B cell (primary cell): ENCODE measurements at regions not wholly inside any gene's neighbourhood (a gene's known extent, or its start where the extent isn't known, plus 50 kb on each side); places are given as distances from the start of the nearest gene placed in this dataset.

Experiments used
- ATAC-seq: fragments of 200-7000 bp; cut with Tn5 transposase; one replicate; pipeline ENCODE4 v1.10.0; 2021; ENCODE audit warnings: low read depth, mild to moderate bottlenecking, moderate number of reproducible peaks, moderate library complexity
- CTCF ChIA-PET: fragments of 350-600 bp; sonication (Branson Sonifier 250); formaldehyde crosslinking; loops from one replicate; lab custom pipeline; 2021; ENCODE audit warnings: antibody characterized with exemption, inconsistent platforms; lab: Charles Lee
- POLR2A ChIA-PET: fragments of 350-600 bp; sonication (Branson Sonifier 250); formaldehyde crosslinking; loops from one replicate; lab custom pipeline; 2021; ENCODE audit warnings: antibody characterized with exemption; lab: Charles Lee
- DNase-seq: peaks from one replicate; pipeline ENCODE4 v3.0.0; 2013
- H2AFZ ChIP-seq: 2 replicates; pipeline ENCODE4 v1.6.1; 2012; ENCODE audit warnings: mild to moderate bottlenecking, low read depth, low read length; ENCODE audit not compliant: insufficient read depth, poor library complexity, severe bottlenecking
- H3K27ac ChIP-seq, 2 donors: 1 replicate in 1 of 2; 2 replicates in 1 of 2; pipeline ENCODE4 v1.5.1; 2012 to 2013; ENCODE audit warnings: low read length in 2 of 2, mild to moderate bottlenecking in 2 of 2, moderate library complexity in 1 of 2
- H3K27me3 ChIP-seq, 4 experiments: fragments of 200-600 bp in 1 of 4; sonication (generic) in 1 of 4; replicated peaks in 1 of 4; 1 replicate in 2 of 4; 2 replicates in 2 of 4; pipeline versions ENCODE4 v1.6.1 to v1.7.0; 2013 to 2016; ENCODE audit warnings: low read length in 3 of 4, mild to moderate bottlenecking in 2 of 4, mixed read lengths in 1 of 4, moderate library complexity in 1 of 4; ENCODE audit not compliant: insufficient read depth in 4 of 4, control insufficient read depth in 3 of 4; ENCODE audit errors: control extremely low read depth in 1 of 4
- H3K36me3 ChIP-seq, 2 experiments: replicated peaks in 1 of 2; 1 replicate in 1 of 2; 2 replicates in 1 of 2; pipeline versions ENCODE4 v1.6.1 to v1.7.1; 2013; ENCODE audit warnings: low read length in 1 of 2; ENCODE audit not compliant: insufficient read depth in 2 of 2, control insufficient read depth in 1 of 2; ENCODE audit errors: control extremely low read depth in 1 of 2, extremely low read depth in 1 of 2
- H3K4me1 ChIP-seq, 2 donors: fragments of 200-600 bp in 1 of 2; sonication (generic) in 1 of 2; 1 replicate in 1 of 2; 2 replicates in 1 of 2; pipeline versions ENCODE4 v1.5.1 to v1.6.1; 2013 to 2017; ENCODE audit warnings: low read length in 2 of 2; ENCODE audit not compliant: control insufficient read depth in 2 of 2, insufficient read depth in 2 of 2
- H3K4me2 ChIP-seq: replicated peaks from 2 replicates; pipeline ENCODE3; 2012; ENCODE audit warnings: mild to moderate bottlenecking, low read depth, low read length; ENCODE audit not compliant: poor library complexity, severe bottlenecking
- H3K4me3 ChIP-seq, 5 experiments: fragments of 200-600 bp in 1 of 5; sonication (generic) in 1 of 5; 1 replicate in 3 of 5; 2 replicates in 2 of 5; pipeline versions ENCODE4 v1.5.1 to v1.7.0; 2011 to 2016; ENCODE audit warnings: low read length in 4 of 5, mild to moderate bottlenecking in 4 of 5, low read depth in 2 of 5, control low read depth in 1 of 5, moderate library complexity in 1 of 5; ENCODE audit not compliant: insufficient read depth in 1 of 5; ENCODE audit errors: control extremely low read depth in 1 of 5, extremely low read depth in 1 of 5
- H3K79me2 ChIP-seq: fragments of 200-600 bp; sonication (generic); one replicate; pipeline ENCODE4 v1.6.0; 2016; ENCODE audit warnings: low read length; ENCODE audit not compliant: control insufficient read depth, insufficient read depth
- H3K9ac ChIP-seq: fragments of 200-600 bp; sonication (generic); 2 replicates; pipeline ENCODE4 v1.6.1; 2017; ENCODE audit warnings: mild to moderate bottlenecking, low read length, moderate library complexity
- H3K9me3 ChIP-seq, 3 donors: one replicate each; pipeline versions ENCODE4 v1.6.1 to v1.7.1; 2013; ENCODE audit warnings: low read length in 2 of 3; ENCODE audit not compliant: control insufficient read depth in 2 of 3, insufficient read depth in 1 of 3; ENCODE audit errors: control extremely low read depth in 1 of 3
- H4K20me1 ChIP-seq: 2 replicates; pipeline ENCODE4 v1.6.0; 2012; ENCODE audit warnings: mild to moderate bottlenecking, low read length; ENCODE audit not compliant: insufficient read depth, control insufficient read depth, poor library complexity, severe bottlenecking
- H3K27ac Mint-ChIP-seq: one replicate; pipeline ENCODE4 v1.8.0; 2021; ENCODE audit warnings: mixed read lengths
- H3K27me3 Mint-ChIP-seq: one replicate; pipeline ENCODE4 v1.8.0; 2021; ENCODE audit warnings: mixed read lengths
- H3K4me1 Mint-ChIP-seq: one replicate; pipeline ENCODE4 v1.8.0; 2021; ENCODE audit warnings: mixed read lengths
- H3K4me3 Mint-ChIP-seq: one replicate; pipeline ENCODE4 v1.8.0; 2021; ENCODE audit warnings: mixed read lengths
- H3K9me3 Mint-ChIP-seq: one replicate; pipeline ENCODE4 v1.8.0; 2022; ENCODE audit warnings: mixed read lengths; ENCODE audit not compliant: insufficient read depth
- EZH2 ChIP-seq: IDR thresholded peaks from 2 replicates; pipeline ENCODE4 v1.6.1; 2012; ENCODE audit warnings: borderline replicate concordance, low read depth, mild to moderate bottlenecking, moderate library complexity, low read length; ENCODE audit not compliant: insufficient read depth, poor library complexity, severe bottlenecking
- WGBS: methylation state at CpG from one replicate; pipeline ENCODE4 v1.1.5; 2013; ENCODE audit warnings: missing lambda C conversion rate; ENCODE audit not compliant: insufficient coverage; 5-methylcytosine and 5-hydroxymethylcytosine counted together
- intact Hi-C: fragments of 100-400 bp; cut with micrococcal nuclease; formaldehyde crosslinking; loops from one replicate; pipeline ENCODE4 v1.10.0; 2022
- TF ChIP-seq, protein P1 (sequence below): fragments of 200-600 bp; IDR thresholded peaks from one replicate; pipeline ENCODE4 v1.8.0; 2022; ENCODE audit warnings: antibody characterized with exemption, mild to moderate bottlenecking

GRCh38 chr1:181981821-181982220 is 79.7 kb downstream of the ZNF648 start:
- H3K27ac ChIP-seq: no peak overlapping the region
- ATAC-seq (no peak), DNase-seq (no peak)
- no peak overlapping the region for H2AFZ ChIP-seq
- no peak overlapping the region for H3K4me2 ChIP-seq
- ChIA-PET POLR2A (no interaction called here), CTCF (no interaction called here)
- no peaks in the 10 kb centered on the region for H3K4me1 ChIP-seq
- Mint-ChIP-seq H3K4me1 (no peaks in the 10 kb centered on the region), H3K27me3 (peaks cover 34% of the 10 kb centered on the region), H3K4me3 (no peak overlapping the region), H3K27ac (no peak overlapping the region), H3K9me3 (peaks cover 2% of the 10 kb centered on the region)
- intact Hi-C loops: no loop called here
- no peaks in the 10 kb centered on the region for H3K79me2 ChIP-seq
- peaks cover 0 to 3% (median 0%) of the 10 kb centered on the region in 4 experiments for H3K27me3 ChIP-seq
- H3K4me3 ChIP-seq: no peak overlapping the region
- TF ChIP-seq EZH2: no peak
- H3K9me3 ChIP-seq: peaks cover 0 to 1% (median 0%) of the 10 kb centered on the region in 3 donors
- no peaks in the 10 kb centered on the region for H3K36me3 ChIP-seq
- H3K9ac ChIP-seq: no peak overlapping the region
- WGBS: 93% methylated on average over 2 of the region's 4 CpGs
- H4K20me1 ChIP-seq: no peaks in the 10 kb centered on the region

- Histone ChIP-seq H4K20me1 (no peaks in the 10 kb centered on the region), H3K4me1 (no peaks in the 10 kb centered on the region), H3K9me3 (peaks cover 0 to 9% (median 0%) of the 10 kb centered on the region in 3 donors), H3K27ac (no peak overlapping the region), H3K79me2 (no peaks in the 10 kb centered on the region), H3K27me3 (peaks cover 0 to 12% (median 0%) of the 10 kb centered on the region in 4 experiments), H3K9ac (no peak overlapping the region), H3K4me3 (no peak overlapping the region), H3K36me3 (no peaks in the 10 kb centered on the region), H3K4me2 (no peak overlapping the region), H2AFZ (no peak overlapping the region)
- ChIA-PET POLR2A (no interaction called here), CTCF (no interaction called here)
- H3K4me1 Mint-ChIP-seq: no peaks in the 10 kb centered on the region
- no peak overlapping the region for H3K4me3 Mint-ChIP-seq
- peaks cover 6% of the 10 kb centered on the region for H3K9me3 Mint-ChIP-seq
- intact Hi-C loops: no loop called here
- WGBS: no CpG with 5 or more reads among the region's 1 CpG
- peaks cover 27% of the 10 kb centered on the region for H3K27me3 Mint-ChIP-seq
- H3K27ac Mint-ChIP-seq: no peak overlapping the region
- ATAC-seq: no peak
- DNase-seq: no peak
- TF ChIP-seq, protein P1, sequence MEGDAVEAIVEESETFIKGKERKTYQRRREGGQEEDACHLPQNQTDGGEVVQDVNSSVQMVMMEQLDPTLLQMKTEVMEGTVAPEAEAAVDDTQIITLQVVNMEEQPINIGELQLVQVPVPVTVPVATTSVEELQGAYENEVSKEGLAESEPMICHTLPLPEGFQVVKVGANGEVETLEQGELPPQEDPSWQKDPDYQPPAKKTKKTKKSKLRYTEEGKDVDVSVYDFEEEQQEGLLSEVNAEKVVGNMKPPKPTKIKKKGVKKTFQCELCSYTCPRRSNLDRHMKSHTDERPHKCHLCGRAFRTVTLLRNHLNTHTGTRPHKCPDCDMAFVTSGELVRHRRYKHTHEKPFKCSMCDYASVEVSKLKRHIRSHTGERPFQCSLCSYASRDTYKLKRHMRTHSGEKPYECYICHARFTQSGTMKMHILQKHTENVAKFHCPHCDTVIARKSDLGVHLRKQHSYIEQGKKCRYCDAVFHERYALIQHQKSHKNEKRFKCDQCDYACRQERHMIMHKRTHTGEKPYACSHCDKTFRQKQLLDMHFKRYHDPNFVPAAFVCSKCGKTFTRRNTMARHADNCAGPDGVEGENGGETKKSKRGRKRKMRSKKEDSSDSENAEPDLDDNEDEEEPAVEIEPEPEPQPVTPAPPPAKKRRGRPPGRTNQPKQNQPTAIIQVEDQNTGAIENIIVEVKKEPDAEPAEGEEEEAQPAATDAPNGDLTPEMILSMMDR: no peak
- no peak for TF ChIP-seq EZH2
Measured at GRCh38 chr1:181972256-181972655, 89.3 kb downstream of the ZNF648 start.
